ENCODE measurements at regions not wholly inside any gene's neighbourhood (a gene's known extent, or its start where the extent isn't known, plus 50 kb on each side); places are given as distances from the start of the nearest gene placed in this dataset.

DNA sequence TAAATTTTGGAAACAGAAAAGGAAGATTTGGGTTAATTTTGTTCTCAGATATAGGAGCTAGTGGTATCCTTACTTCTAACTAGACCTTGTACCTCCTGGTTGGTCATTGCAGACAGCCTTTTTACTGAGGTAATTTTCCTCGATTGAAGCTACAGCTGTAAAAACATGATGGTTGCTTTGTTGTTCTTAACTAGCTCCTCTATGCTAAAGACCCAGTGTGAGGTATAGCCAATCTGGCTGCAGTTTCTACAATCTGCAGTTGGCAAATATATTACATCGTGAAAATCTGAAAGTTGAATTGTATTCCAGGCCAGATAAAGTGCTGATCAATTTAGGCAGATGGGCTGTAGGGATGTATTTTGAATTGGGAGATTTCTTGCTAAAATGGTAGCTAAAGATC lies 116.5 kb downstream of the AASDHPPT start:
- Histone ChIP-seq H3K79me2 (ENCODE audit: insufficient read depth, low read length) (no peaks in the 10 kb centered on the region), H3K36me3 (replicated peaks in 1 of 2; ENCODE audit: control insufficient read depth in 1 of 2, insufficient read depth in 2 of 2, low read length in 2 of 2) (no peaks in the 10 kb centered on the region), H3K4me2 (ENCODE audit: low read depth, low read length) (no peak overlapping the region), H3K4me1 (ENCODE audit: insufficient read depth, low read length) (no peaks in the 10 kb centered on the region), H3K9ac (ENCODE audit: insufficient read depth, low read depth, low read length) (no peak overlapping the region), H3K27ac (ENCODE audit: extremely low read length, insufficient read depth, low read length) (no peak overlapping the region), H4K20me1 (ENCODE audit: insufficient read depth, low read length) (no peaks in the 10 kb centered on the region), H3K27me3 (ENCODE audit: control insufficient read depth in 1 of 2, insufficient read depth in 2 of 2, low read length in 2 of 2) (no peaks in the 10 kb centered on the region), H3K4me3 (replicated peaks in 1 of 3; ENCODE audit: insufficient read depth in 1 of 3, low read depth in 2 of 3, low read length in 3 of 3) (no peak overlapping the region), H3K9me3 (ENCODE audit: low read length) (peaks cover 35% of the 10 kb centered on the region; the same call in 1 of the 2 replicates), H2AFZ (ENCODE audit: low read length) (no peak overlapping the region)
- CTCF ChIA-PET (ENCODE audit: low intra/inter-chr PET ratio, low total read pairs), result no interaction called here
- no peak for DNase-seq (ENCODE audit: low spot score)
- no peak for FAIRE-seq
- TF ChIP-seq YY1 (IDR thresholded peaks at IDR 0.05; ENCODE audit: insufficient read depth, insufficient replicate concordance, low read depth, low read length), result no peak
- TF ChIP-seq ZNF605 (CRISPR knock-in tag; IDR thresholded peaks at IDR 0.05), result no peak
- TF ChIP-seq CCAR2 (optimal IDR thresholded peaks at IDR 0.05; ENCODE audit: low read depth, low read length), result no peak
- TF ChIP-seq CBFB (CRISPR knock-in tag; IDR thresholded peaks at IDR 0.05), result no peak
- TF ChIP-seq, protein P1, sequence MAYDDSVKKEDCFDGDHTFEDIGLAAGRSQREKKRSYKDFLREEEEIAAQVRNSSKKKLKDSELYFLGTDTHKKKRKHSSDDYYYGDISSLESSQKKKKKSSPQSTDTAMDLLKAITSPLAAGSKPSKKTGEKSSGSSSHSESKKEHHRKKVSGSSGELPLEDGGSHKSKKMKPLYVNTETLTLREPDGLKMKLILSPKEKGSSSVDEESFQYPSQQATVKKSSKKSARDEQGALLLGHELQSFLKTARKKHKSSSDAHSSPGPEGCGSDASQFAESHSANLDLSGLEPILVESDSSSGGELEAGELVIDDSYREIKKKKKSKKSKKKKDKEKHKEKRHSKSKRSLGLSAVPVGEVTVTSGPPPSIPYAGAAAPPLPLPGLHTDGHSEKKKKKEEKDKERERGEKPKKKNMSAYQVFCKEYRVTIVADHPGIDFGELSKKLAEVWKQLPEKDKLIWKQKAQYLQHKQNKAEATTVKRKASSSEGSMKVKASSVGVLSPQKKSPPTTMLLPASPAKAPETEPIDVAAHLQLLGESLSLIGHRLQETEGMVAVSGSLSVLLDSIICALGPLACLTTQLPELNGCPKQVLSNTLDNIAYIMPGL (CRISPR knock-in tag; IDR thresholded peaks at IDR 0.05; ENCODE audit: borderline replicate concordance in 1 of 2, low read depth in 1 of 2), result no peak
- no peak for TF ChIP-seq ZNF335 (CRISPR knock-in tag; IDR thresholded peaks at IDR 0.05)
- TF ChIP-seq PLRG1 (conservative IDR thresholded peaks at IDR 0.05), result no peak
- no peak for TF ChIP-seq ZNF10 (CRISPR knock-in tag; IDR thresholded peaks at IDR 0.05; ENCODE audit: borderline replicate concordance, low read depth)
- TF ChIP-seq, protein P2, sequence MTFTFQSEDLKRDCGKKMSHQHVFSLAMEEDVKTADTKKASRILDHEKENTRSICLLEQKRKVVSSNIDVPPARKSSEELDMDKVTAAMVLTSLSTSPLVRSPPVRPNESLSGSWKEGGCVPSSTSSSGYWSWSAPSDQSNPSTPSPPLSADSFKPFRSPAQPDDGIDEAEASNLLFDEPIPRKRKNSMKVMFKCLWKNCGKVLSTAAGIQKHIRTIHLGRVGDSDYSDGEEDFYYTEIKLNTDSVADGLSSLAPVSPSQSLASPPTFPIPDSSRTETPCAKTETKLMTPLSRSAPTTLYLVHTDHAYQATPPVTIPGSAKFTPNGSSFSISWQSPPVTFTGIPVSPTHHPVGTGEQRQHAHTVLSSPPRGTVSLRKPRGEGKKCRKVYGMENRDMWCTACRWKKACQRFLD (CRISPR knock-in tag; IDR thresholded peaks at IDR 0.05; ENCODE audit: borderline replicate concordance), result no peak
- TF ChIP-seq ZNF781 (CRISPR knock-in tag; IDR thresholded peaks at IDR 0.05; ENCODE audit: borderline replicate concordance, not compliant biosample characterization), result no peak
- BruUV-seq (replicated peaks), result no TSS peak
- intact Hi-C loops (cut with micrococcal nuclease; ENCODE audit: unreplicated experiment), result no loop called here
- no peak for ATAC-seq
- POLR2A ChIA-PET, result no interaction called here
- WGBS (ENCODE audit: low lambda C conversion rate), result 4% methylated on average over 2 of the region's 2 CpGs
- in situ Hi-C loops (cut with HindIII; ENCODE audit: extremely low pct_ligation_motif_present, low pct_unique_long_range_greater_than_20kb), result no loop called here
